ENCODE measurements at regions not wholly inside any gene's neighbourhood (a gene's known extent, or its start where the extent isn't known, plus 50 kb on each side); places are given as distances from the start of the nearest gene placed in this dataset.
"Not testable (repeated sequence)": the region's sequence is repeated elsewhere in the genome, so short reads cannot be mapped to it uniquely, and the experiment has no call there.

DNA sequence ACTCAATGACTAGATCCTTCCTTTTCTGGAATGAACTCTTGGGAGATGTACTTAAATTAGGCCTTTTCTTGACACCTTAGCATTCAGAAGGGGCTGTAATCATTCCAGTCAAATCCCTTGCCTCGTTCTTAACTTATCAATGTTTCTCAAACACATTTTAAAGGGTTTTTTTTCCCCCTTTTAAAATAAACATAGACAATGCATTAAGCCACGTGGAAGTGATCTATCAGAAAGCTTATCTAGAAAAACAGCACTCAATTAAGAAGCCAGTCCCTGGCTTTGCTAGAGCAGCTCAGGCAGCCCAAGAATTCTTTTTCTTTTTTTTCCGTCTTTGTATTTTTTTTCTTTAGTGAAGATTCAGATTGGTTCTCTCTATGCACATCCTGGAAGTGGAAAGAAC, 118.2 kb downstream of the PCDH7 start:
- DNase-seq = no peak

DNA sequence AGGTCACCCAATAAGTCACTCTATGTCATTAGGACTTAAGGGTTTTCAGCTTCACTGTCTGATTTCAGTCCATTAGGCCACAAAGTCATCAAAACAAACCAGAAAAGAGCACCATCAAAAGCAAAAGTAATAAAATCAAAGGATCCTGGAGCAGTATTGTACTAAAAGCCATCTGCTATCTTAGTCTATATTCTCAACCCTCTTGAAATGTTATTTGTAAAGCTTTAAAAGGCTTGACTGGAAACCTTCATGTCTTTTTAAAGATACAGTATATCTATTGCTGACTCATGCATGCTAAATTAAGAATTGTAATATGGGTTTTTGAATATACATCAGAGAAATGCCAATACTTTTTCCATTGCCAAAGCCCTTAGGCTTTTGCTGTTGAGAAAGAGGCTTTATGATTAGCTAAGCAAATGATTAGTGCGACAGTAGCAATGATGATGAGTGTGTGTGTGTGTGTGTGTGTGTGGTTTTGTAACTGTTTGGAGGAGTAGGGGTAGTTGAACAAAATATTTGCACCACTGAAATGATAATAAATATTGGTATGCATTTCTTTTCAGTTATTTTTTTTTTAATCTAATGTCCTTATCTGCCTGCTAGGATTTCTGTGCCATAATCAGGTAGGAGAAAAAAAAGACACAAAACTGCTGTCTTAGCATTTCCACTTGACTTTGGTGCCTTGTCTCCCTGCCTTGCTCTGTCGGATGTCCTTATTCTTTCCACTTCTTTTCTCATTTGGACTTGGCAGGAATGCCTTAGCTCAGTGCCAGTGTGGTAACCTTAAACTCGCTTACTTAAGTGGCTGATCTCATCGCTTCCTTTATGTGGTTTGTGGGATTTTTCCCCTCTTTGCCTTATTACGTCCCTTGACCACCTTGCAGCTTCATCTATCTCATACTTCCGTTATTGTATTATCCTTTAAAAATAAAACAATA, 119.7 kb downstream of the PCDH7 start:
- DNase-seq = no peak

- no peak for DNase-seq
Measured at GRCh38 chr4:30840571-30840970, 120.4 kb downstream of the PCDH7 start.

- DNase-seq = no peak
Measured at GRCh38 chr4:30842142-30842541, 122.0 kb downstream of the PCDH7 start.

DNA sequence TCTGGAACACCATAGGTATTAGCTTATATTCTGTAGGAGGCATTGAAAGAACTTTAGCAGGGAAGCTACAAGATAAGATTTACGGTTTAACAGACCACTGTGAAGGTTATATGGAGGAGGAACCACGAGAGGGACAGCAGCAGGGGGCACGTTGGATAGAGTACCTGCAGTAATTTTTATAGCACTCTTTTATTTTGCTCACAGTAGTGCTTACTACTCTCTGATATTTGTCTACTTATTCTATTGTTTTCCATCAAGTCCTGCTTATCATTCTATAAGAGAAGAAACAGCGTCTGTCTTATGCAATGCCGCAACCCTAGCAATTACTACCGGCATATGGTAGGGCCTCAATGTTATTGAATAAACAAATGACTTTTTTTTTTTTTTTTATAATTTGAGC, 122.5 kb downstream of the PCDH7 start:
- no peak for DNase-seq

GRCh38 chr4:30844861-30845582, 124.9 kb downstream of the PCDH7 start:
- DNase-seq = no peak

- no peak for DNase-seq
Measured at GRCh38 chr4:30847167-30847566, 127.0 kb downstream of the PCDH7 start.

- DNase-seq = no peak
Measured at GRCh38 chr4:30847958-30848357, 127.8 kb downstream of the PCDH7 start.

DNA sequence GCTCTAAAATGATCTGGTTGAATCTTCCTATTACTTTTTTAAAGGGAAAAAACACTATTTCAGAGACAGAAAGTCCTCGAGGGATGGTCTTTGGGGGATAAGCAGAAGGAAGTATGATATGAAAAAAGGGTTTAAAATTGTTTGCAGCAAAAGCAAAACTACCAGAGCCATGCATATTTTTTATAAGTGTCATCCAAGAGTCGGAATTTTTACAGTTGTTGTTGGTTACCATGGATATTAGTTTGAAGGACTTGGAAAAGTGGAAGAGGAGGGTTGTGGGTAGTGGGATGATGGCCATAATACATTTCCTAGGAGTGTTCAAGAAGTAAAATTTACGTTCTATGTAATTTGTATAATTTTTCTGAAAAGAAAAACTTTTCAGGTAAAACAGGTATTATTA, 134.4 kb downstream of the PCDH7 start:
- DNase-seq = no peak

- no peak for DNase-seq
Measured at GRCh38 chr4:30855232-30855631, 135.1 kb downstream of the PCDH7 start.

GRCh38 chr4:30856795-30857564, 136.8 kb downstream of the PCDH7 start:
- DNase-seq = no peak

GRCh38 chr4:30860978-30861377, 140.8 kb downstream of the PCDH7 start:
- DNase-seq = no peak

DNA sequence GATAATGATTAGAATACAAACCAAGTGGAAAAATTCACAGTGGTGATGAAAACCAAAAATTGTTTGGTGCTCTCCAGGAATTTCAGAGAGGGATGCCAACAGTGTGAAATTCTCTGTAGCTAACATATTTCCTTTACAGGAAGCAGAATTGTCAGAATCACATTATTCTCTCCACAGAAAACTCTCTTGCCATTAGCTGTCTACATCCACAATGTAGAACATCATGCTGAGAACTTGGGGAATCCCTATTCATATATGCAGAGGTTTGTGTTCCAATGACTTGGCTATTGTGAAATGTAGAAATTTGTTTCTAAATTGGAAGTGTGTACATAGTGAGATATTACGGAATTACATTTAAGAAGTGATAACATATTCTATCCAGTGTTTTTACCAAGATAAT, 142.0 kb downstream of the PCDH7 start:
- no peak for DNase-seq

GRCh38 chr4:30863021-30863420, 142.9 kb downstream of the PCDH7 start:
- DNase-seq = no peak

GRCh38 chr4:30865691-30866090, 145.5 kb downstream of the PCDH7 start:
- no peak for DNase-seq

DNA sequence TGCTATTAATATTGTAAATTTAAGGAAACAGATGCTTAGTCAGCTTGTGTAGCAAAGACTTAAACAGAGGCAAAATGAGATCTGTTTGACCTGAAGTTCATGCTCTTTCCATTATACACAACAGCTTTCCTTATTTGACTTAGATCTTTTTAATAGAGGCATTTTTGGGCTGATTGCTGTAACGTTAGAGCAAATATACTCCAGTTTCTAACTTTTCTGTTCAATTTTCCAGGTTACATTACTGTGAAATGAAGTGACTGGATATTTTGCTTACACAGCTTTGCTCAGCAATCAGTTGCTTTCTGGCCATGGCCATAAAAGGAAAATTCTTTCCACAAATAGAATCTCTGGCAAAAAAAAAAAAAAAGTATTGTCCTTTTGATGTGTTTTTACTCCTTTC, 146.2 kb downstream of the PCDH7 start:
- no peak for DNase-seq

- DNase-seq = no peak
Measured at GRCh38 chr4:30866907-30867306, 146.7 kb downstream of the PCDH7 start.

GRCh38 chr4:30867427-30867826, 147.3 kb downstream of the PCDH7 start:
- DNase-seq = no peak

- no peak for DNase-seq
Measured at GRCh38 chr4:30868111-30868895, 148.1 kb downstream of the PCDH7 start.

DNA sequence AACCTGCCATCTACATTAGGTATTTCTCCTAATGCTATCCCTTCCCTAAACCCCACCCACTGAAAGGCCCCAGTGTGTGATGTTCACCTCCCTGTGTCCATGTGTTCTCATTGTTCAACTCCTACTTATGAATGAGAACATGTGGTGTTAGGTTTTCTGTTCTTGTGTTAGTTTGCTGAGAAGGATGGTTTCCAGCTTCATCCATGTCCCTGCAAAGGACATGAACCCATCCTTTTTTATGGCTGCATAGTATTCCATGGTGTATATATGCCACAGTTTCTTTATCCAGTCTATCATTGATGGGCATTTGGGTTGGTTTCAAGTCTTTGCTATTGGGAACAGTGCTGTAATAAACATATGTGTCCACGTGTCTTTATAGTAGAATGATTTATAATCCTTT, 149.2 kb downstream of the PCDH7 start:
- DNase-seq = not testable (repeated sequence)

DNA sequence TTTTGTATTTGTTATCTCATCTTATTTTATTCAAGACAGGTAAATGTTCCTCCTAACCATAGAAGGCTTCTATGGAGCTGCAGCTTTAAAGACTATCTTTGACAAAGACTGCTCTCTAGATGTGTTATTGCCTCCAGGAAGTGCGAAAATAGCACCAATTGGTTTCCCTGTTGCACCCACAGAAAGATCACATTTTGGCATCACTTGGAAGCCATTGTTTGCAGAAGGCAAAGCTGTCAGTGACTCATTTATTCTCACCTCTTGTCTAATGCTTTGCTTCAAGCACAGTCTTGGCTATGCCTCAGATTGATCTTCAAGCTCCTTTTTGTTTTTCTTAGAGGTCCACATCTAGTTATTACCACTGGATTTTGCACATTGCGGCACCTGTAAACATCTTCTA, 150.3 kb downstream of the PCDH7 start:
- no peak for DNase-seq

DNA sequence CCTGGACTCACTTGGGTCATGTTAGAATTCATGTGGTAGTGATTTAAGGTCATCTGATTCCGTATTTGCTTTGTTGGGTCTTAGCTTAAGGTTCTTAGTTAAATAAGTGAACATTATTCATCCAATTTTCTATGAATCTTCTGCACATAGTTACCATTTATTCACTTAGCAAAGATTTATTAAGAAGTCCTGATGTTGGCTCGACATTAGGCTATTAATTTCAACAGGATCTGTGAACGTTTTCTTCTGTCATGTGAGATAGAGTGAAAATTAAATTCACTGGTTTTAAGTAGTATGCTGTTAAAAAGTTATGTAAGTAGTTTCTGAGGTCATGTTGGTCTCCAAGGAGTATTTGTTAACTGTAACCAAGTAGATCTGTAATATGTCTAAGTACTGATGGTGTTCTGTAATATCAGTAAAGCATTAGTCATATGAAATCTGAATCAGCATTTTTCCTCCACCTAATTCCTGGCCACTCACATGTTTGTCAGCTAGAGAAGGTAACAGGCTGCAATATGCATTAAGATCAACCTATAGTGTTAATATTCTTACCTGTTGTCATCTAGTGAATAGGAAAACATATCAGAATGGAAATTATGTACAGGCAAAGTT, 155.6 kb downstream of the PCDH7 start:
- no peak for DNase-seq

All from left hindlimb (tissue), 1 donor.